H1 (cell line): ENCODE measurements at regions not wholly inside any gene's neighbourhood (a gene's known extent, or its start where the extent isn't known, plus 50 kb on each side); places are given as distances from the start of the nearest gene placed in this dataset.

Experiments
- CTCF ChIA-PET: fragments of 300-600 bp; sonication (Branson Sonifier 250); formaldehyde crosslinking; loops from one replicate; lab custom pipeline; 2021; ENCODE audit not compliant: partially characterized antibody; lab: Charles Lee
- POLR2A ChIA-PET: fragments of 300-600 bp; sonication (Branson Sonifier 250); formaldehyde crosslinking; loops from one replicate; lab custom pipeline; 2021; ENCODE audit warnings: inconsistent platforms; ENCODE audit not compliant: partially characterized antibody; lab: Charles Lee
- DNase-seq, 2 experiments: peaks; one replicate each; pipeline versions ENCODE4 v3.0.0 to v3.0.0-alpha.2; 2010 to 2022; ENCODE audit warnings: low spot score in 2 of 2, low read depth in 1 of 2, mixed read lengths in 1 of 2
- FAIRE-seq: peaks from 2 replicates; lab custom pipeline; 2011; peaks lifted over from hg19 to GRCh38; lab: Jason Lieb, UNC
- H2AFZ ChIP-seq: 2 replicates; pipeline ENCODE4 v1.8.1; 2012; ENCODE audit warnings: low read length, inconsistent platforms
- H2AK5ac ChIP-seq: 2 replicates; pipeline ENCODE4 v1.6.1; 2013; ENCODE audit warnings: low read depth, low read length
- H2BK120ac ChIP-seq: replicated peaks from 2 replicates; pipeline ENCODE3; 2013; ENCODE audit warnings: low read depth, low read length, inconsistent platforms
- H2BK12ac ChIP-seq: 2 replicates; pipeline ENCODE4 v1.6.1; 2013; ENCODE audit warnings: low read depth, low read length
- H2BK15ac ChIP-seq: 2 replicates; pipeline ENCODE4 v1.6.1; 2013; ENCODE audit warnings: low read length
- H2BK20ac ChIP-seq: 2 replicates; pipeline ENCODE4 v1.6.1; 2013; ENCODE audit warnings: low read length
- H2BK5ac ChIP-seq: 2 replicates; pipeline ENCODE4 v1.6.1; 2013; ENCODE audit warnings: low read depth, low read length
- H3K14ac ChIP-seq: 2 replicates; pipeline ENCODE4 v1.6.1; 2013; ENCODE audit warnings: inconsistent platforms; ENCODE audit not compliant: insufficient read length
- H3K18ac ChIP-seq: 2 replicates; pipeline ENCODE4 v1.6.1; 2013; ENCODE audit warnings: low read length; ENCODE audit errors: extremely low read depth
- H3K23ac ChIP-seq: 2 replicates; pipeline ENCODE4 v1.6.1; 2013; ENCODE audit warnings: inconsistent platforms; ENCODE audit not compliant: insufficient read length
- H3K23me2 ChIP-seq: 2 replicates; pipeline ENCODE4 v1.6.1; 2013; ENCODE audit warnings: low read depth, low read length
- H3K27ac ChIP-seq: 2 replicates; pipeline ENCODE4 v1.6.1; 2011; ENCODE audit warnings: low read depth, low read length, inconsistent platforms
- H3K27me3 ChIP-seq, 4 experiments: replicated peaks in 1 of 4; 1 replicate in 1 of 4; 2 replicates in 3 of 4; pipeline versions ENCODE4 v1.6.1 to v1.8.1; 2011 to 2013; ENCODE audit warnings: low read length in 3 of 4, mild to moderate bottlenecking in 3 of 4, inconsistent platforms in 2 of 4, mixed read lengths in 2 of 4, moderate library complexity in 1 of 4; ENCODE audit not compliant: control insufficient read depth in 3 of 4, insufficient read depth in 3 of 4; ENCODE audit errors: extremely low read depth in 1 of 4
- H3K36me3 ChIP-seq, 4 experiments: 2 replicates each; pipeline versions ENCODE4 v1.6.1 to v1.8.1; 2011 to 2013; ENCODE audit warnings: mild to moderate bottlenecking in 4 of 4, low read length in 3 of 4, moderate library complexity in 2 of 4, control low read depth in 1 of 4, inconsistent platforms in 1 of 4; ENCODE audit not compliant: insufficient read depth in 4 of 4, control insufficient read depth in 2 of 4
- H3K4ac ChIP-seq: replicated peaks from 2 replicates; pipeline ENCODE3; 2013; ENCODE audit warnings: low read length, low read depth, mixed read lengths, inconsistent platforms; ENCODE audit not compliant: insufficient read length
- H3K4me1 ChIP-seq, 4 experiments: replicated peaks in 1 of 4; 1 replicate in 1 of 4; 2 replicates in 3 of 4; pipeline versions ENCODE4 v1.6.1 to v1.8.1; 2011 to 2013; ENCODE audit warnings: low read length in 3 of 4, inconsistent platforms in 2 of 4, mixed read lengths in 1 of 4; ENCODE audit not compliant: insufficient read depth in 4 of 4, control insufficient read depth in 3 of 4
- H3K4me2 ChIP-seq, 2 experiments: 2 replicates each; pipeline versions ENCODE4 v1.6.1 to v1.8.1; 2011 to 2013; ENCODE audit warnings: low read depth in 2 of 2, low read length in 2 of 2, control low read depth in 1 of 2, inconsistent platforms in 1 of 2, mild to moderate bottlenecking in 1 of 2; ENCODE audit not compliant: insufficient read depth in 1 of 2
- H3K4me3 ChIP-seq, 4 experiments: fragments of 200-600, 300-600 bp in 1 of 4; sonication (generic), shearing (Covaris generic), sonication (Bioruptor Twin) in 1 of 4; 2 replicates each; pipeline versions ENCODE4 v1.5.1 to v1.8.1; 2011 to 2016; ENCODE audit warnings: low read length in 4 of 4, low read depth in 3 of 4, control low read depth in 2 of 4, inconsistent platforms in 2 of 4, mild to moderate bottlenecking in 2 of 4, mixed read lengths in 1 of 4, moderate library complexity in 1 of 4; ENCODE audit not compliant: insufficient read depth in 2 of 4; ENCODE audit errors: extremely low read depth in 1 of 4
- H3K56ac ChIP-seq: replicated peaks from 2 replicates; pipeline ENCODE3; 2013; ENCODE audit warnings: low read depth, mild to moderate bottlenecking, mixed read lengths, low read length, inconsistent platforms; ENCODE audit not compliant: insufficient read length
- H3K79me1 ChIP-seq: 2 replicates; pipeline ENCODE4 v1.6.1; 2013; ENCODE audit warnings: low read depth, low read length, control low read depth
- H3K79me2 ChIP-seq, 2 experiments: 2 replicates each; pipeline versions ENCODE4 v1.6.1 to v1.8.1; 2012 to 2013; ENCODE audit warnings: low read length in 2 of 2, mild to moderate bottlenecking in 2 of 2, inconsistent platforms in 1 of 2; ENCODE audit not compliant: insufficient read depth in 2 of 2, control insufficient read depth in 1 of 2
- H3K9ac ChIP-seq, 4 experiments: replicated peaks in 1 of 4; 1 replicate in 1 of 4; 2 replicates in 3 of 4; pipeline versions ENCODE4 v1.6.1 to v1.8.1; 2011 to 2013; ENCODE audit warnings: low read depth in 3 of 4, low read length in 3 of 4, control low read depth in 2 of 4, mild to moderate bottlenecking in 2 of 4, moderate library complexity in 2 of 4, inconsistent platforms in 1 of 4; ENCODE audit errors: extremely low read depth in 1 of 4
- H3K9me3 ChIP-seq, 2 experiments: 2 replicates each; pipeline versions ENCODE4 v1.6.1 to v1.8.1; 2012 to 2013; ENCODE audit warnings: mild to moderate bottlenecking in 2 of 2, moderate library complexity in 2 of 2, control low read depth in 1 of 2, inconsistent platforms in 1 of 2, low read depth in 1 of 2, low read length in 1 of 2, mixed read lengths in 1 of 2; ENCODE audit not compliant: insufficient read depth in 2 of 2
- H4K20me1 ChIP-seq, 2 experiments: replicated peaks in 1 of 2; 2 replicates each; pipeline versions ENCODE3 to v1.8.1; 2011 to 2013; ENCODE audit warnings: inconsistent platforms in 2 of 2, low read length in 2 of 2, mild to moderate bottlenecking in 1 of 2; ENCODE audit not compliant: insufficient read depth in 2 of 2, control insufficient read depth in 1 of 2
- H4K5ac ChIP-seq: 2 replicates; pipeline ENCODE4 v1.6.1; 2013; ENCODE audit warnings: low read length, low read depth, mixed read lengths, inconsistent platforms; ENCODE audit not compliant: insufficient read length
- H4K8ac ChIP-seq: 2 replicates; pipeline ENCODE4 v1.8.0; 2013; ENCODE audit warnings: mild to moderate bottlenecking, moderate library complexity, low read length, inconsistent platforms; ENCODE audit not compliant: insufficient read depth; ENCODE audit errors: extremely low read depth
- H4K91ac ChIP-seq: replicated peaks from 2 replicates; pipeline ENCODE3; 2013; ENCODE audit warnings: low read length, mixed read lengths, inconsistent platforms; ENCODE audit not compliant: insufficient read length
- BCL11A ChIP-seq, 2 experiments: IDR thresholded peaks; one replicate each; pipeline ENCODE4 v1.6.1; 2011; ENCODE audit warnings: low read depth in 2 of 2, low read length in 2 of 2, mild to moderate bottlenecking in 2 of 2
- BRCA1 ChIP-seq: IDR thresholded peaks from 2 replicates; pipeline ENCODE4 v1.6.1; 2012; ENCODE audit warnings: low read depth, low read length, improper control_type of control experiment
- CBX8 ChIP-seq: fragments of 300-800, 300-1000 bp; sonication (generic); IDR thresholded peaks from 2 replicates; pipeline ENCODE4 v1.7.1; 2016; ENCODE audit warnings: low read depth, low read length, borderline replicate concordance
- EGR1 ChIP-seq: IDR thresholded peaks from 2 replicates; pipeline ENCODE4 v1.6.1; 2011; ENCODE audit warnings: low read depth, low read length, borderline replicate concordance
- JUN ChIP-seq: IDR thresholded peaks from 2 replicates; pipeline ENCODE4 v1.6.1; 2011; ENCODE audit warnings: low read depth, mild to moderate bottlenecking, improper control_type of control experiment, low read length
- RFX5 ChIP-seq: IDR thresholded peaks from 2 replicates; pipeline ENCODE4 v1.6.1; 2011; ENCODE audit warnings: low read depth, low read length, improper control_type of control experiment, borderline replicate concordance
- RNF2 ChIP-seq: fragments of 200-900, 300-1000 bp; sonication (generic); IDR thresholded peaks from 2 replicates; pipeline ENCODE4 v1.7.1; 2016; ENCODE audit warnings: borderline replicate concordance, low read depth, mild to moderate bottlenecking, antibody characterized with exemption, low read length; ENCODE audit not compliant: poor library complexity, severe bottlenecking; ENCODE audit errors: missing control alignments
- RXRA ChIP-seq: IDR thresholded peaks from 2 replicates; pipeline ENCODE4 v1.6.1; 2011; ENCODE audit warnings: low read depth, mild to moderate bottlenecking, low read length, moderate library complexity; ENCODE audit not compliant: insufficient read depth
- SP2 ChIP-seq: IDR thresholded peaks from 2 replicates; pipeline ENCODE4 v1.6.1; 2012; ENCODE audit warnings: mild to moderate bottlenecking, low read length, inconsistent platforms
- SRF ChIP-seq: IDR thresholded peaks from 2 replicates; pipeline ENCODE4 v1.6.1; 2011; ENCODE audit warnings: mild to moderate bottlenecking, low read depth, low read length, moderate library complexity
- SUZ12 ChIP-seq: fragments of 200-600 bp; sonication (generic); IDR thresholded peaks from 2 replicates; pipeline ENCODE4 v1.6.1; 2012; ENCODE audit warnings: mild to moderate bottlenecking, inconsistent platforms, low read length, moderate library complexity, mixed read lengths
- YY1 ChIP-seq: IDR thresholded peaks from 2 replicates; pipeline ENCODE4 v1.6.1; 2011; ENCODE audit warnings: low read depth, mild to moderate bottlenecking, low read length
- WGBS, 2 experiments: shearing (Covaris generic) in 1 of 2; methylation state at CpG; one replicate each; pipeline versions ENCODE4 v1.1.6 to v1.1.7; 2013 to 2015; ENCODE audit warnings: low lambda C conversion rate in 2 of 2, mixed read lengths in 2 of 2, inconsistent platforms in 1 of 2, low coverage in 1 of 2, missing lambda C conversion rate in 1 of 2; ENCODE audit not compliant: insufficient replicate concordance in 2 of 2, insufficient coverage in 1 of 2, insufficient read length in 1 of 2; ENCODE audit errors: extremely low coverage in 1 of 2, missing lambda C conversion rate in 1 of 2; 5-methylcytosine and 5-hydroxymethylcytosine counted together

DNA sequence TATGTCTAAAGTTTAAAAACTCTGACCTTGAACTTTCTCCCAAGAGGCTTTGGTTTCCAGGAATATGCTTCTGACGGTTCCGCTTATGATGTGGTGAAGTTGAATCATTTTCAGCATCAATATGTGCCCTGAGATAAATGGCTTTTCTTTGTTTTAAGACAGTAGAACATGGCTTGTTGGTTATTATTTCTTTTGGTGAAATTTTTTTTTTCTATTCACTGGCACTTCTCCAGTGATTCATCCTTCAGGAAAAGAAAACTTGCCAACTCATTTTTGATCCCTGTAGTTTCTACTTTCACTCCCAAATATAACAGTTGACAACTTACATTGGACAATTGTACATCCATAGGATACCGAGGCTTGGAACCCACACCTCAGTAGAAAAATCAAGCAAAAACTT, 1301.2 kb upstream of the FLRT2 start:
- Histone ChIP-seq H3K27me3 (no peaks in the 10 kb centered on the region), H3K4me1 (no peaks in the 10 kb centered on the region), H3K36me3 (no peaks in the 10 kb centered on the region), H4K20me1 (no peaks in the 10 kb centered on the region), H2BK120ac (no peak overlapping the region), H2BK20ac (no peak overlapping the region), H2AK5ac (no peak overlapping the region), H2AFZ (no peak overlapping the region), H3K23ac (no peak overlapping the region), H3K4ac (no peak overlapping the region), H3K79me2 (no peaks in the 10 kb centered on the region), H3K14ac (no peak overlapping the region), H3K9me3 (no peaks in the 10 kb centered on the region), H3K23me2 (no peaks in the 10 kb centered on the region), H3K18ac (no peak overlapping the region), H2BK5ac (no peak overlapping the region), H3K27ac (no peak overlapping the region), H2BK15ac (no peak overlapping the region), H2BK12ac (no peak overlapping the region), H4K91ac (no peak overlapping the region), H3K4me2 (no peak overlapping the region), H3K56ac (no peak overlapping the region), H3K9ac (no peak overlapping the region), H3K79me1 (no peaks in the 10 kb centered on the region), H4K8ac (no peak overlapping the region), H3K4me3 (no peak overlapping the region), H4K5ac (no peak overlapping the region)
- FAIRE-seq: no peak
- 94% methylated on average over 3 of the region's 3 CpGs; no CpG with 5 or more reads in 1 of the 2 experiments for WGBS, 2 experiments
- ChIA-PET CTCF (no interaction called here), POLR2A (no interaction called here)
- no peak for DNase-seq
- TF ChIP-seq BRCA1 (no peak), SRF (no peak), YY1 (no peak), RXRA (no peak), CBX8 (no peak), JUN (no peak), RFX5 (no peak), RNF2 (no peak), BCL11A (IDR thresholded peaks at IDR 0.05; ENCODE audit: low read depth in 2 of 2, low read length in 2 of 2) (no peak), SUZ12 (no peak), EGR1 (no peak), SP2 (no peak)
